ENCODE measurements at regions not wholly inside any gene's neighbourhood (a gene's known extent, or its start where the extent isn't known, plus 50 kb on each side); places are given as distances from the start of the nearest gene placed in this dataset.

GRCh38 chr1:82849460-82849859 lies 1048.7 kb downstream of the ADGRL2 start:
- DNase-seq, result no peak

GRCh38 chr1:82848043-82848442 lies 1047.3 kb downstream of the ADGRL2 start:
- no peak for DNase-seq

- DNase-seq, result no peak
These were observed 1045.1 kb downstream of the ADGRL2 start for GRCh38 chr1:82845866-82846265.

- DNase-seq, result no peak
These were observed 1044.4 kb downstream of the ADGRL2 start for GRCh38 chr1:82844911-82845827.

GRCh38 chr1:82844447-82844846 lies 1043.7 kb downstream of the ADGRL2 start:
- DNase-seq, result no peak

- no peak for DNase-seq
These were observed 1043.1 kb downstream of the ADGRL2 start for GRCh38 chr1:82843876-82844275.

GRCh38 chr1:82840192-82840591 lies 1039.5 kb downstream of the ADGRL2 start:
- no peak for DNase-seq

- DNase-seq, result no peak
These were observed 1037.2 kb downstream of the ADGRL2 start for GRCh38 chr1:82837766-82838465.

- DNase-seq, result no peak
These were observed 1036.4 kb downstream of the ADGRL2 start for GRCh38 chr1:82836973-82837680.

GRCh38 chr1:82836213-82836972 lies 1035.7 kb downstream of the ADGRL2 start:
- no peak for DNase-seq

- DNase-seq, result no peak
These were observed 1030.1 kb downstream of the ADGRL2 start for GRCh38 chr1:82830690-82831380.

- no peak for DNase-seq
These were observed 1028.8 kb downstream of the ADGRL2 start for GRCh38 chr1:82829527-82829926.

- DNase-seq, result no peak
These were observed 1023.1 kb downstream of the ADGRL2 start for GRCh38 chr1:82823876-82824275.

GRCh38 chr1:82820816-82821215 lies 1020.1 kb downstream of the ADGRL2 start:
- no peak for DNase-seq

- no peak for DNase-seq
These were observed 1018.5 kb downstream of the ADGRL2 start for GRCh38 chr1:82819234-82819633.

- no peak for DNase-seq
These were observed 1017.9 kb downstream of the ADGRL2 start for GRCh38 chr1:82818586-82818985.

- no peak for DNase-seq
These were observed 1012.7 kb downstream of the ADGRL2 start for GRCh38 chr1:82813386-82813785.

- no peak for DNase-seq
These were observed 1009.9 kb downstream of the ADGRL2 start for GRCh38 chr1:82810601-82811000.

GRCh38 chr1:82807563-82807962 lies 1006.8 kb downstream of the ADGRL2 start:
- no peak for DNase-seq

GRCh38 chr1:82806133-82806532 lies 1005.4 kb downstream of the ADGRL2 start:
- DNase-seq, result no peak

GRCh38 chr1:82801176-82801575 lies 1000.4 kb downstream of the ADGRL2 start:
- DNase-seq, result no peak

- DNase-seq, result no peak
These were observed 1000.0 kb downstream of the ADGRL2 start for GRCh38 chr1:82800721-82801120.
